ENCODE measurements at regions not wholly inside any gene's neighbourhood (a gene's known extent, or its start where the extent isn't known, plus 50 kb on each side); places are given as distances from the start of the nearest gene placed in this dataset.

DNA sequence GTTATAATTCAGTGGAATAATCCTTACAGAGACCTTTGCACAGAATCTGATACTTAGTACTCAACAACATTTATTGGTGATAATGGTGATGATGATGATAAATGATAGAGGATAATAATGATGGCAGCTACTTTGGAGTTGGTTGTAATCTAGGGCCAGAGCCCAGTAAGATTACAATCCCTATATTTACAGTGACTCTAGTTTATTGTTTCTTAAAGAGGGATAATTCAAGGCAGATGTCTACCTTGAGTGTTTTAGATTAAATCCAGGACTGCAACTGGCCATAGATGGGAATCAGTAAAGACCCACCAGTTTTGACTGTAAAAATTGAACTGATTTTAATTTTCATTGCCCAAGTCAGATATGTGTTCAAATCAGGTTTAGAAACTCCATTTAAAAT is 813.9 kb upstream of the CNTNAP5 start:
- DNase-seq = no peak

DNA sequence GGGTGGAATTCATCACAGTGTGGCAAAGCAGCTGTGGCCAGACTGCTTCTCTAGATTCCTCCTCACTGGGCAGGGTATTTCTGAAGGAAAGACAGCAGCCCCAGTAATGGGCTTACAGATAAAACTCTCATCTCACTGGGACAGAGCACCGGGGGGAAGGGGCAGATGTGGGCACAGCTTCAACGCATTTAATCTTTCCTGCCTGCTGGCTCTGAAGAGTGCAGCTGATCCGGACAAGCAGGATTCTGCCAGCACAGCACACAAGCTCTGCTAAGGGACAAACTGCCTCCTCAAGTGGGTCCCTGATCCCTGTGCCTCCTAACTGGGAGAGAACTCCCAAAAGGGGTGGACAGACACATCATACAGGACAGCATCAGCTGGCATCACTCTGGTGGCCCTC is 779.9 kb upstream of the CNTNAP5 start:
- no peak for DNase-seq

- no peak for DNase-seq
These were observed 766.1 kb upstream of the CNTNAP5 start for GRCh38 chr2:123258877-123259539.

- DNase-seq = no peak
These were observed 762.2 kb upstream of the CNTNAP5 start for GRCh38 chr2:123262856-123263255.

GRCh38 chr2:123283431-123283830 is 741.7 kb upstream of the CNTNAP5 start:
- no peak for DNase-seq

GRCh38 chr2:123303731-123304130 is 721.4 kb upstream of the CNTNAP5 start:
- DNase-seq = no peak
